NCI-H1417 treated with DMSO at 0.1 percent for 48 hours (cell line): ENCODE measurements at regions not wholly inside any gene's neighbourhood (a gene's known extent, or its start where the extent isn't known, plus 50 kb on each side); places are given as distances from the start of the nearest gene placed in this dataset.
A peak's percentile ranks its signal among the peaks of the same experiment; 100 is the strongest.

Experiments used
- DNase-seq: peaks from one replicate; lab custom pipeline; 2025; lab: John Stamatoyannopoulos, UW

- DNase-seq = peak; percentile 98
These were observed 277.7 kb upstream of the SALL3 start for GRCh38 chr18:78701771-78702396.

- DNase-seq = no peak
These were observed 276.3 kb upstream of the SALL3 start for GRCh38 chr18:78703291-78703690.

DNA sequence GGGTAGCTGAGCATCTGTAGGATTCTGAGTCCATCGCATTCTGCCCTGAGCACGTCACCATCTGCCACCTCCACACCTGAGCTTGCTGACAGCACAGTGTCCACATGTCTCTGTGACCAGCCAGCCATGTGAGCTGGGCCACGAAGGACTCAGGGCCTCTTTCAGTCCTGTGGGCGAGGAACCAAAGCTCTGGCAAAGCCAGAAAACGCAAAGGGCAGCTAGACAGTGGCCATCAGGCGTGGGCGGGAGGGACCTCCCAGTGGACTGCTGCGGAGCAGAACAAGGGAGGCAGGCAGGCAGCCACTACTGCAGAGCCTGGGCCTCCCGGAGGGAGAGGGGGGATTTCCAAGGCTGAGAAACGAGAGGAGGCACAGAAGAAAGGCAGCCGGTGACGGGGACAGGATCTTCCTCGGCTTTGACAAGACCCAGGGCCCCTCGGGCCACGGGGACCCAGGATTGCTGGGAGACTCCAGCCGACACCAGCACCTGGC lies 274.6 kb upstream of the SALL3 start:
- no peak for DNase-seq

DNA sequence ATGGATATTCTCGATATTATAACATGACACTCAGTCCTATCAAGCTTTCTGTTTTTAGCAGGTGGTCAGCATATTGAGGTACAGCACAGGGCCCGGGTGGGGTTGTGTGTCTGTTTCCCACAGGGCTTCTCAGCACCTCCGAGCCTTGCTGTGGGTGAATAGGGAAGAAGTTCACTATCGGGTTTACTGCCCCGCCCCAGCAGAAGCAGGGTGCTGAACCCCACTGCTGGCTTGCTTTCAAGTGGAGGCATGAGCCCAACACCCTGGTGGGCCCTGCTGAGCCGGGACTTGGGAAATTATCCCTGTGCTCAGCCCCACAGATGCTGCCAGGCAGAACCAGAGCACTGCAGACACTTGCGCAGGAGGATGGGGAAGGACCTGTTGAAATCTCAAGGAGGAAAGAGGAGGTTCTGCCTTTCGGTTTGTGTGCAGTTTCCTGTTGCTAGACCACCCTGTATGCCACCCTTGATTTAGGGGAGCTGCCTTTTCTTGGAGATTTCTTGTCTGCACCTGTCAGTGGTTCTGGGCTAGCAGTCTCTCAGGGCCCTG lies 270.3 kb upstream of the SALL3 start:
- no peak for DNase-seq

DNA sequence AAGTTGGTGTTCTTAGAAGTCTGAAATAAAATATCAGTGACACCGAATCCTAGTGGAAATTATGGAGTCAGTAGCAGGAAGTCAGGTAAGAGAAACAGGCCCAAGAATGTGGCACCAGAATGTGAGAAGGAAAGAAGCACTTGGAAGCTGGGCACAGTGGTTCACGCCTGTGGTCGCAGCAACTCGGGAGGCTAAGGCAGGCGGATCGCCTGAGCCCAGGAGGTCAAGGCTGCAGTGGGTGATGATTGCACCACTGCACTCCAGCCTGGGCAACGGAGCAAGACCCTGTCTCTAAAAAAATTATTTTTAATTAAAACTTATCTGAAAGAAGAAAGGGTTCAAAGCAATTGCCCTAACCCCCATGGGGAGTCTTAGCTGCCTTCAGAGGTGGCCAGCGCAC lies 268.3 kb upstream of the SALL3 start:
- DNase-seq = no peak

- no peak for DNase-seq
These were observed 267.6 kb upstream of the SALL3 start for GRCh38 chr18:78711971-78712370.

DNA sequence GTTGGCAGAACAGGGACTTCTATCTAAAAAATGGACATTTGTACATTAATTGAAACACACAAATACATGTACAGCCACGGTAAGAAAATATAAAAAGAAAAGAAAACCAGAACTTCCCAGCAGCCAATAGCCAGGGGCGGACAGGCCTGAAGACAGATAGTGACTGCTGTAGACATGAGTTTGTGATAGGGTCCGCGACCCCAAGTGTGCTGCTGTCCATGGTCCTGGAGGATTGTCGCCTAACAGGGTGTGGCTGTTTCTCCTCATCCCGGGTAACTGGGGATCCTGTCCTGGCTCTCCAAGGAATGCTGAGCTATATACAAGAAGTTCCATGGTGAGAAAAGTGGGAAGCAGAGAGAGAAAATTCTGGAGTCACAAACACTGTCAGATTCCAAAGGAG lies 266.5 kb upstream of the SALL3 start:
- no peak for DNase-seq

GRCh38 chr18:78713726-78714125 lies 265.9 kb upstream of the SALL3 start:
- DNase-seq = no peak

DNA sequence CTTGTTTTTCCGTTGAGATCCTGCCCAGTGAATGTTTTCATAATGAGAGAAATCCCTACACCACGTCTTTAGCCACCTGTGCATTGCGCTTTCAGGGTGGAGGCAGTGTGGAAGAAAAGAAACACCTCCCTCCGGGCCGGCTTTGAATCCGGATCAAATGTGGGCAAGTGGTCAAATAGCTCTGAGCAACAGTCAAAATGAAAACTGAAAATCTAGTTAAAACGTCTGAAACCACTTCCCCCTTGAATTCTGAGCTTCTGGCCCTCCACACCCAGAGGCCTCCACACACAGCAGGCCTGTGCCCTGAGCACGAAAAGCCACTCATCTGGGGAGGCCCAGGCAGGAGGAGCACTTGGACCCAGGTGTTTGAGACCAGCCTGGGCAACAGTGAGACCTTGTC lies 263.6 kb upstream of the SALL3 start:
- DNase-seq = no peak

DNA sequence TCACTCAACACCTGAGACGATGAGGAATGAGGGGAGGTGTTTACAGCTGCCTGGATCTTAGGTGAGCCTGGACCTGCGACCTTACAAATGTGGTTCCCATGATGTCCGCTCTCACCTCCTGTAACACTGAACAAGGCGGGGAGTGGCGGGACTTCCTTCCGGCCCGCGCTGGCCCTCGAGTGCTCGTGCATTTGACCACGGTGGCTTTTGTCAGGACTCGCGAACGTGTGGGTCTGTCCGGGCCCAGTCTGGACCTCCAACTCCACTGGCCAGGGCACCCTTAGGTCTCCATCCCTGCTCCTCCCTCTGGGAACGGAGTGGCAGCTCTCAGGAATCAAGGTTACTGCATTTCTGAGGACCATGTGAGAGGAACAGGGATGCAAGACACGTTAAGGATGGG lies 263.0 kb upstream of the SALL3 start:
- no peak for DNase-seq

GRCh38 chr18:78717051-78717765 lies 262.4 kb upstream of the SALL3 start:
- no peak for DNase-seq

DNA sequence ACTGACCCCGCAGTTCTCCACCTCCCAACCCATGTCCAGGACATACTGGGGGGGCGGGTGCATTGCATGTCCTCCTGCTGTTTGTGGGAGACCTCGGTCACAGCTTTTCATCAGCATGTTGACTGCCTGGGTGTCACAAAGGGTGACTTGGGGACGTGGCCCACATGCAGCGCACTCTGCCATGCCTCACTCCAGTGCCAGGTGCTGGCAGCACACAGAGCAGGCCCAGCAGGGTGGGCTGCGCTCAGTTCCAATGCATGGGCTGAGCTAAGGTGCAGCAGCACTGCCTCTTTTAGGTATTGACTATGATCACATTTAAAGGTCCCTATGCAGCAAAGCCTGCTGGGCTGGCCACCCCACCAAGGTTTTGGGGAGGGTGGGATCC lies 261.9 kb upstream of the SALL3 start:
- DNase-seq = no peak

GRCh38 chr18:78719821-78720220 lies 259.8 kb upstream of the SALL3 start:
- no peak for DNase-seq

GRCh38 chr18:78720456-78721237 lies 259.0 kb upstream of the SALL3 start:
- no peak for DNase-seq

DNA sequence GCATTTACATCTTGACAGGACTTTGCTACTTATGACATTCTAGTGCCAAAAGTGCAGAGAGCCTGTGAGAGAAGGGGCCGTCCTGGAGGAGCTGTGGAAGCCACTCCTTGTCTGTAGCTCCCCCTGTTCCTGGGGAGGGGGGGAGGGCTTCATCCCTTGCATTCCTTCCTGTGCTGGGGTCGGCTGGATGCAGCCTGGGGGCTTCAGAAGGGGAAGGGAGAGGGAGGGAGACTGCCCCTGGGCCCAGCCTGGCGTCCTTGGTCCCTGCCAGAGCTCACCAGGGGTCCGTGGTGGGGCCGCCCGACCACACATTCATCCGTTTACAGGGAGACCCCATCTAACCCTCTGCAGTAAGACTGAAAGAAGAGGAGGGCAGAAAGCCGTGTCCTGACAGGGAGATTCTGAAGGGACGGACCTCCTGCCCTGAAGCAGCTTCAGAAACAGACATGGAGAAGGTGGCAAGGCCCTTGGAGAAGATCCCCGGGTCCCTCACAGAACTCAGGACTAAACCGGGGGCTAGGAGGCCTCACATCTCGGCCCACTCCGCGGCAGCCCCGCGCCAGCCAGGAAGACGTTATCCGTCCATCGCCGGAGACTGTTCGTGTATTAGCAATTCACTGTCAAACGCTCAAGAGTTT lies 258.3 kb upstream of the SALL3 start:
- no peak for DNase-seq

- no peak for DNase-seq
These were observed 257.6 kb upstream of the SALL3 start for GRCh38 chr18:78721981-78722380.

DNA sequence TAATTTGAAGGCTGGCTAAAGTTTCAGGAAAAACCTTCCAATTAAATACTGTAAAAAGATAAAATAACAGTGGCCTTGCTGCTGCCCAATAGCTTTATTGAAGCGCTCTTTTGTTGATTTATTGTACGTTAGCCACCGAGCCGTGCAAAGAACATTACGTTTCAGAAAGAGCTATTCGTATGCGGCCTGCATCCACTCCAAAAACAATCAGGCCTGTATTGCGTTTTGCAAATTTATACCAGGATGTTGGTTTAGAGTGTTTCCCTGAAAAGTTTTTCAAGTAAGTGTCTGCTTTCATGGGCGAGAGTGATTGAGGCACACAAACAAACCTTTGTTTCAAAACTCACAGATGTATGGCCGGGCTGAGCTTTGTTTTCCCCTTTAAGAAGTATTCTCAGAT lies 257.2 kb upstream of the SALL3 start:
- no peak for DNase-seq

GRCh38 chr18:78722929-78723710 lies 256.5 kb upstream of the SALL3 start:
- no peak for DNase-seq

DNA sequence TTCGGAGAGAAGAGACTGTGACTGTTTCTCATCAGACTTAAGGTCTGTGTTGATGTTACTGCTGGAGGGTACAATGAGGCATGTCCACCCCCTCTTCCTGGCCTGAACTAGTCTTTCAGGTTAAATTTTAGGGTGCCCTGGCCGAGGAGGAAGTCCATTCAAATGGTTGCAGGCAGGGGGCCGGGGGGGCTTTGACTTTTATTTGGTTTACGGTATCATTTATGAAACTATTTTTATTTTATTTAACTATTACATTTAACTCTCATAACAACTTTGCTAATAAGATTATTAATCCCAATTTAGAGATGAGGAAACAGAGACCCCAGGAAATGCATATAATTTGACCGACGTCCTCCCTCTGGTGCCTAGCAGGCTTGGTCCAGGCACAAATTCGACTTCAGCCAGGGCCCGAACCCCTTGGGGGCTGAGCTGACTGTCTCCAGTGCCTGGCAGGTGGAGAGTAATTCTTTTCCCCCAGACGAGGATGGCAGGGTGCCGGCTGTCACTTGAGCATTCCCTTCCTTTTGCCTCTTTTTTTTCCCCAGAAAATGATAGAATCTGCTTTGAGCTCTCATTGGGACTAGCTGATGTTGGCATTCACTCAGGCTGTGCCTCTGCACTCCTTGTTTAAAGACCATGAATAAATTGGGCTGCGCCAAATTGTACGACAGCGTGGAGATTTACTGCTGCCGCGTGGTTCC lies 255.3 kb upstream of the SALL3 start:
- no peak for DNase-seq

DNA sequence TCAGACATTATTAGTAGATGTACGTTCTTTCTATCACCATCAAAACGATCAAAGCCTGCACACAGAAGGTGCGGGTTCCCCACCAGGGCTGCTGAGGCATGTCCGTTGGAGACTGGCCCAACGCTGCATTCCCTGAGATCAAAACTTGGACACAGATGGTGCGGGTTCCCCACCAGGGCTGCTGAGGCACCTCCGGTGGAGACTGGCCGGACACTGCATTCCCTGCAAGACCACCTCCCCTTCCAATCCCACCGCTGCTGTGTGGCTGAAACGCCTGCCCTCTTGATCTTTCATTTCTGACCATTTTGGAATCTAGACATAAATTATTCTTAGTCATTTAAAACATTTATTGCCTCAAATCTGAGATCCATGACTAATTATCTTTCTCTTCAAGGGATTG lies 254.2 kb upstream of the SALL3 start:
- no peak for DNase-seq
